ENCODE measurements at regions not wholly inside any gene's neighbourhood (a gene's known extent, or its start where the extent isn't known, plus 50 kb on each side); places are given as distances from the start of the nearest gene placed in this dataset.

- TF ChIP-seq CTCF (conservative IDR thresholded peaks at IDR 0.05; ENCODE audit: low read length) = no peak
- TF ChIP-seq EZH2phosphoT487 (IDR thresholded peaks at IDR 0.05; ENCODE audit: borderline replicate concordance, low read depth, low read length) = no peak
Observed at GRCh38 chr15:62400778-62401177, 235.7 kb upstream of the C2CD4B start.
